Body of pancreas (tissue), 4 donors: ENCODE measurements at regions not wholly inside any gene's neighbourhood (a gene's known extent, or its start where the extent isn't known, plus 50 kb on each side); places are given as distances from the start of the nearest gene placed in this dataset.

ENCODE experiments used
- POLR2A ChIP-seq, 3 donors: fragments of 450-650 bp; IDR thresholded peaks; one replicate each; pipeline ENCODE4 v1.6.1; 2016; ENCODE audit warnings: antibody characterized with exemption in 3 of 3, mild to moderate bottlenecking in 2 of 3
- TF ChIP-seq, protein P1 (sequence below), 7 experiments: fragments of 450-650 bp in 4 of 7; fragments of 200-600 bp in 3 of 7; sonication (generic) in 3 of 7; IDR thresholded peaks; one replicate each; pipeline ENCODE4 v1.5.1; 2016 to 2019; ENCODE audit warnings: antibody characterized with exemption in 7 of 7

- TF ChIP-seq, protein P1, sequence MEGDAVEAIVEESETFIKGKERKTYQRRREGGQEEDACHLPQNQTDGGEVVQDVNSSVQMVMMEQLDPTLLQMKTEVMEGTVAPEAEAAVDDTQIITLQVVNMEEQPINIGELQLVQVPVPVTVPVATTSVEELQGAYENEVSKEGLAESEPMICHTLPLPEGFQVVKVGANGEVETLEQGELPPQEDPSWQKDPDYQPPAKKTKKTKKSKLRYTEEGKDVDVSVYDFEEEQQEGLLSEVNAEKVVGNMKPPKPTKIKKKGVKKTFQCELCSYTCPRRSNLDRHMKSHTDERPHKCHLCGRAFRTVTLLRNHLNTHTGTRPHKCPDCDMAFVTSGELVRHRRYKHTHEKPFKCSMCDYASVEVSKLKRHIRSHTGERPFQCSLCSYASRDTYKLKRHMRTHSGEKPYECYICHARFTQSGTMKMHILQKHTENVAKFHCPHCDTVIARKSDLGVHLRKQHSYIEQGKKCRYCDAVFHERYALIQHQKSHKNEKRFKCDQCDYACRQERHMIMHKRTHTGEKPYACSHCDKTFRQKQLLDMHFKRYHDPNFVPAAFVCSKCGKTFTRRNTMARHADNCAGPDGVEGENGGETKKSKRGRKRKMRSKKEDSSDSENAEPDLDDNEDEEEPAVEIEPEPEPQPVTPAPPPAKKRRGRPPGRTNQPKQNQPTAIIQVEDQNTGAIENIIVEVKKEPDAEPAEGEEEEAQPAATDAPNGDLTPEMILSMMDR (IDR thresholded peaks at IDR 0.05), result no peak
- TF ChIP-seq POLR2A (IDR thresholded peaks at IDR 0.05), result no peak
These were observed 67.1 kb upstream of the AKAP13 start for GRCh38 chr15:85313339-85313738.
